A673 (cell line): ENCODE measurements at regions not wholly inside any gene's neighbourhood (a gene's known extent, or its start where the extent isn't known, plus 50 kb on each side); places are given as distances from the start of the nearest gene placed in this dataset.

Experiments
- BruUV-seq: library from RNA; stranded (reverse); fragments of 400-500 nt; replicated peaks from 2 replicates; lab custom pipeline; 2021; lab: Mats Ljungman, UMichigan
- CTCF ChIA-PET: fragments of 300-600 bp; sonication (Branson Sonifier 250); formaldehyde crosslinking; loops from one replicate; lab custom pipeline; 2022; ENCODE audit warnings: antibody characterized with exemption; lab: Charles Lee
- POLR2A ChIA-PET: fragments of 300-600 bp; sonication (Branson Sonifier 250); formaldehyde crosslinking; loops from one replicate; lab custom pipeline; 2022; ENCODE audit warnings: antibody characterized with exemption; ENCODE audit not compliant: low non-redundant PET; lab: Charles Lee
- DNase-seq: peaks from one replicate; pipeline ENCODE4 v3.0.0-alpha.2; 2015; ENCODE audit warnings: low spot score
- H3K27ac ChIP-seq: fragments of 200-600 bp; sonication (generic); 2 replicates; pipeline ENCODE4 v1.5.1; 2016; ENCODE audit warnings: mixed run types, low read depth, mild to moderate bottlenecking, mixed read lengths, antibody characterized with exemption, low read length; ENCODE audit not compliant: poor library complexity, severe bottlenecking
- H3K27me3 ChIP-seq: fragments of 200-600 bp; sonication (generic); replicated peaks from 2 replicates; pipeline ENCODE4 v1.6.1; 2017; ENCODE audit warnings: mixed run types, low read depth, mild to moderate bottlenecking, mixed read lengths, antibody characterized with exemption, low read length; ENCODE audit not compliant: insufficient read depth, poor library complexity
- H3K36me3 ChIP-seq: fragments of 200-600 bp; sonication (generic); 2 replicates; pipeline ENCODE4 v1.6.1; 2016; ENCODE audit warnings: mixed run types, mild to moderate bottlenecking, mixed read lengths, antibody characterized with exemption, low read length; ENCODE audit not compliant: insufficient read depth, poor library complexity, severe bottlenecking
- H3K4me1 ChIP-seq: fragments of 200-600 bp; sonication (generic); 2 replicates; pipeline ENCODE4 v1.6.1; 2017; ENCODE audit warnings: mixed run types, mild to moderate bottlenecking, mixed read lengths, antibody characterized with exemption, low read length; ENCODE audit not compliant: insufficient read depth, poor library complexity, severe bottlenecking
- H3K4me3 ChIP-seq: fragments of 200-600 bp; sonication (generic); 2 replicates; pipeline ENCODE4 v1.5.1; 2016; ENCODE audit warnings: low read depth, mixed run types, mild to moderate bottlenecking, mixed read lengths, low read length; ENCODE audit not compliant: poor library complexity, severe bottlenecking
- H3K9me3 ChIP-seq: fragments of 200-600 bp; sonication (generic); 2 replicates; pipeline ENCODE4 v1.6.1; 2016; ENCODE audit warnings: mixed run types, low read depth, mild to moderate bottlenecking, mixed read lengths, antibody characterized with exemption, low read length; ENCODE audit not compliant: poor library complexity, severe bottlenecking
- EZH2 ChIP-seq: fragments of 200-600 bp; sonication (generic); IDR thresholded peaks from 2 replicates; pipeline ENCODE4 v1.6.1; 2017; ENCODE audit warnings: borderline replicate concordance, low read depth, mild to moderate bottlenecking, mixed read lengths, antibody characterized with exemption, low read length; ENCODE audit not compliant: poor library complexity, severe bottlenecking
- intact Hi-C: fragments of 100-400 bp; cut with micrococcal nuclease; formaldehyde crosslinking; loops from one replicate; pipeline ENCODE4 v1.10.0; 2022; ENCODE audit not compliant: unreplicated experiment
- TF ChIP-seq, protein P1 (sequence below): fragments of 300-800, 200-600 bp; sonication (generic); conservative IDR thresholded peaks from 2 replicates; pipeline ENCODE4 v1.5.1; 2017; ENCODE audit warnings: low read depth, mild to moderate bottlenecking, antibody characterized with exemption, low read length, moderate library complexity, mixed read lengths

- no peak for DNase-seq
- no peak overlapping the region for H3K27ac ChIP-seq
- H3K27me3 ChIP-seq: no peaks in the 10 kb centered on the region
- H3K36me3 ChIP-seq: no peaks in the 10 kb centered on the region
- no TSS peak for BruUV-seq
- no peak overlapping the region for H3K4me3 ChIP-seq
- POLR2A ChIA-PET: no interaction called here
- intact Hi-C loops: no loop called here
- CTCF ChIA-PET: no interaction called here
- no peak for TF ChIP-seq EZH2
- TF ChIP-seq, protein P1, sequence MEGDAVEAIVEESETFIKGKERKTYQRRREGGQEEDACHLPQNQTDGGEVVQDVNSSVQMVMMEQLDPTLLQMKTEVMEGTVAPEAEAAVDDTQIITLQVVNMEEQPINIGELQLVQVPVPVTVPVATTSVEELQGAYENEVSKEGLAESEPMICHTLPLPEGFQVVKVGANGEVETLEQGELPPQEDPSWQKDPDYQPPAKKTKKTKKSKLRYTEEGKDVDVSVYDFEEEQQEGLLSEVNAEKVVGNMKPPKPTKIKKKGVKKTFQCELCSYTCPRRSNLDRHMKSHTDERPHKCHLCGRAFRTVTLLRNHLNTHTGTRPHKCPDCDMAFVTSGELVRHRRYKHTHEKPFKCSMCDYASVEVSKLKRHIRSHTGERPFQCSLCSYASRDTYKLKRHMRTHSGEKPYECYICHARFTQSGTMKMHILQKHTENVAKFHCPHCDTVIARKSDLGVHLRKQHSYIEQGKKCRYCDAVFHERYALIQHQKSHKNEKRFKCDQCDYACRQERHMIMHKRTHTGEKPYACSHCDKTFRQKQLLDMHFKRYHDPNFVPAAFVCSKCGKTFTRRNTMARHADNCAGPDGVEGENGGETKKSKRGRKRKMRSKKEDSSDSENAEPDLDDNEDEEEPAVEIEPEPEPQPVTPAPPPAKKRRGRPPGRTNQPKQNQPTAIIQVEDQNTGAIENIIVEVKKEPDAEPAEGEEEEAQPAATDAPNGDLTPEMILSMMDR: no peak
- H3K4me1 ChIP-seq: no peaks in the 10 kb centered on the region
- H3K9me3 ChIP-seq: no peaks in the 10 kb centered on the region
These were observed 108.1 kb upstream of the GJB6 start for GRCh38 chr13:20340136-20340758.

DNA sequence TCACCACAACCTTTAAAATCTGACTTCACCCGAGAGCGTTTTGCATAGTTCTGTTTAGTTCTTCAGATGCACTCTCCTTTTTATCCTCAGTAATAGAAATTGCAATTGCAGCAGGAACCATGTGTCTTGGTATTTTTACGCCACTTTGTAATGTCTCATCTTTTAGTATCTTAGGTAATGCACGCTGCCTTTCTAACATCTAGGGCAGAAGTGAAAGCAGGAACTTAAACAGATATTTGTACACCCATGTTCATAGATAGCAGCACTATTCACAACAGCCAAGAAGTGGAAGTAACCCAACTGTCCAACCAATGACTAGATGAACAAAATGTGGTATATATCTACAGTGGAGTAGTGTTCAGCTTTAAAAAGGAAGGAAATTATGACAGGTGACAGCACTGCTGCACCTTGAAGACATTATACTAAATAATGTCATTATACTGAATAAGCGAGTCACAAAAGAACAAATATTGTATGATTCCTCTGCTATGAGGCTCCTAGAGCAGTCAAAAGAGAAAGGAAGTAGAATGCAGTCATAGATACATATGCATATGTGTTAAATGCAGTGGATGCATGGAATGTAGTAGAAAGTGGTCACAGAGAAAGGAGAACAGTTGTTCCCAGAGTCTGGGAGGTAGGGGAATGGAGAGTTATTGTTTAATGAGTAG is 105.9 kb upstream of the GJB6 start:
- H3K4me3 ChIP-seq: no peak overlapping the region
- no peaks in the 10 kb centered on the region for H3K9me3 ChIP-seq
- ChIA-PET CTCF (no interaction called here), POLR2A (no interaction called here)
- H3K36me3 ChIP-seq: no peaks in the 10 kb centered on the region
- TF ChIP-seq EZH2: no peak
- TF ChIP-seq, protein P1: no peak
- DNase-seq: no peak
- intact Hi-C loops: no loop called here
- no peak overlapping the region for H3K27ac ChIP-seq
- H3K27me3 ChIP-seq: peaks cover 5% of the 10 kb centered on the region
- H3K4me1 ChIP-seq: no peaks in the 10 kb centered on the region
- no TSS peak for BruUV-seq

GRCh38 chr13:20336761-20337160 is 104.6 kb upstream of the GJB6 start:
- no peak for DNase-seq
- POLR2A ChIA-PET: no interaction called here
- TF ChIP-seq, protein P1: no peak
- Histone ChIP-seq H3K27me3 (peaks cover 5% of the 10 kb centered on the region), H3K4me3 (no peak overlapping the region), H3K9me3 (no peaks in the 10 kb centered on the region), H3K27ac (no peak overlapping the region), H3K36me3 (no peaks in the 10 kb centered on the region), H3K4me1 (peaks cover 5% of the 10 kb centered on the region)
- CTCF ChIA-PET: no interaction called here
- BruUV-seq: no TSS peak
- intact Hi-C loops: no loop called here
